ENCODE measurements at regions not wholly inside any gene's neighbourhood (a gene's known extent, or its start where the extent isn't known, plus 50 kb on each side); places are given as distances from the start of the nearest gene placed in this dataset.

GRCh38 chr4:181957088-181957487, 286.1 kb upstream of the TENM3 start:
- DNase-seq (ENCODE audit: low read depth): no peak

- no peak for DNase-seq (ENCODE audit: low read depth)
These were observed 284.8 kb upstream of the TENM3 start for GRCh38 chr4:181958446-181958845.

- no peak for DNase-seq (ENCODE audit: low read depth)
These were observed 284.1 kb upstream of the TENM3 start for GRCh38 chr4:181959121-181959520.

- no peak for DNase-seq (ENCODE audit: low read depth)
These were observed 282.8 kb upstream of the TENM3 start for GRCh38 chr4:181960384-181960783.

- DNase-seq (ENCODE audit: low read depth): no peak
These were observed 280.9 kb upstream of the TENM3 start for GRCh38 chr4:181962321-181962720.

GRCh38 chr4:181964731-181965130, 278.5 kb upstream of the TENM3 start:
- DNase-seq (ENCODE audit: low read depth): no peak

- no peak for DNase-seq (ENCODE audit: low read depth)
These were observed 277.1 kb upstream of the TENM3 start for GRCh38 chr4:181966104-181966551.

- DNase-seq (ENCODE audit: low read depth): no peak
These were observed 275.8 kb upstream of the TENM3 start for GRCh38 chr4:181967401-181967800.

GRCh38 chr4:181968371-181968770, 274.8 kb upstream of the TENM3 start:
- DNase-seq (ENCODE audit: low read depth): no peak

GRCh38 chr4:181969151-181969550, 274.1 kb upstream of the TENM3 start:
- DNase-seq (ENCODE audit: low read depth): no peak

- DNase-seq (ENCODE audit: low read depth): no peak
These were observed 272.8 kb upstream of the TENM3 start for GRCh38 chr4:181970366-181970765.

GRCh38 chr4:181971411-181971810, 271.8 kb upstream of the TENM3 start:
- no peak for DNase-seq (ENCODE audit: low read depth)

GRCh38 chr4:181971973-181972372, 271.2 kb upstream of the TENM3 start:
- no peak for DNase-seq (ENCODE audit: low read depth)

GRCh38 chr4:181976764-181977163, 266.4 kb upstream of the TENM3 start:
- DNase-seq (ENCODE audit: low read depth): no peak

GRCh38 chr4:181982437-181982836, 260.8 kb upstream of the TENM3 start:
- no peak for DNase-seq (ENCODE audit: low read depth)

- no peak for DNase-seq (ENCODE audit: low read depth)
These were observed 260.3 kb upstream of the TENM3 start for GRCh38 chr4:181982856-181983255.

- no peak for DNase-seq (ENCODE audit: low read depth)
These were observed 255.8 kb upstream of the TENM3 start for GRCh38 chr4:181987392-181987791.

GRCh38 chr4:181989071-181989470, 254.1 kb upstream of the TENM3 start:
- no peak for DNase-seq (ENCODE audit: low read depth)

GRCh38 chr4:181991369-181992108, 251.7 kb upstream of the TENM3 start:
- DNase-seq (ENCODE audit: low read depth): no peak

GRCh38 chr4:181998398-181999295, 244.6 kb upstream of the TENM3 start:
- DNase-seq (ENCODE audit: low read depth): no peak

- no peak for DNase-seq (ENCODE audit: low read depth)
These were observed 243.1 kb upstream of the TENM3 start for GRCh38 chr4:182000077-182000476.

- no peak for DNase-seq (ENCODE audit: low read depth)
These were observed 232.3 kb upstream of the TENM3 start for GRCh38 chr4:182010876-182011275.

- DNase-seq (ENCODE audit: low read depth): no peak
These were observed 229.0 kb upstream of the TENM3 start for GRCh38 chr4:182014164-182014563.

Data from activated T-cell treated with anti-CD3 and anti-CD28 coated beads for 24 hours (primary cell).